GM19043 (cell line): ENCODE measurements at regions not wholly inside any gene's neighbourhood (a gene's known extent, or its start where the extent isn't known, plus 50 kb on each side); places are given as distances from the start of the nearest gene placed in this dataset.
A peak's percentile ranks its signal among the peaks of the same experiment; 100 is the strongest.

Experiments used
- ATAC-seq: cut with Tn5 transposase; IDR thresholded peaks from one replicate; pipeline ENCODE4 v1.9.1; 2021; ENCODE audit warnings: low read depth; ENCODE audit not compliant: unreplicated experiment

DNA sequence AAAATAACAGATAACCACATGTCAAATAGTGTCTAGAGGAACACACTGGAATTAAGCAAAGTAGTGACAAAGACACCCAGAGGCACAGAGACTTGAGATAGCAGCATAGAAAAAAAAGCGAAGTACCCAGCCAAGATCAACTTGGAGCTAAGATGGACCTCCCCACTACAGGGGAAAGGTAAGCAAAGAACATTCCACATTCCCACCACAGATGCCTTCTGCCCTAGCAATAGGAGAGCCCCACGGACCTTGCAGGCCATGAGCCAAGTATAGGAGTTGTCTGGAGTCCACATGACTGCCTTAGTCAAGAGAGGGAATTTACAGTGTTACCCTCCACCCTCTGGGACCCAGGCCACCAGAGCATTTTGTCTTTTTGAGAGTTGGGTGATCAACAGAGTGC lies 110.7 kb upstream of the SPRY2 start:
- no peak for ATAC-seq

DNA sequence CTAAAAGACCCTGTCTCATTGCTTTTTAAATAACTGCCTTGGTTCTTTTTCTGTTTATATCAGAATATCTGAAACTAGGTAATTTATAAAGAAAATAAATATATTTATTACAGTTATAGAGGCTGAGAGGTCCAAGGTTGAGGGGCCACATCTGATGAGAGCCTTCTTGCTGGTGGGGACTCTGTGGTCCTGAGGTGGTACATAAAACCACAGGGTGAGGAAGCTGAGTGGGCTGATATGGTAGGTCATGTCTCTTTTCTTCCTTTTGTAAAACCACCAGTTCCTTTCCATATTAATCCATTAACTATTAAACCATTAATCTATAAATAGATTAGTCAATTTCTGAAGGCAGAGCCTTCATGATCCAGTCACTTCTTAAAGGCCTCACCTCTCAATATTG lies 109.5 kb upstream of the SPRY2 start:
- no peak for ATAC-seq

GRCh38 chr13:80448725-80449124 lies 107.8 kb upstream of the SPRY2 start:
- ATAC-seq: no peak

GRCh38 chr13:80447747-80448146 lies 106.8 kb upstream of the SPRY2 start:
- ATAC-seq: peak; percentile 39

- no peak for ATAC-seq
These were observed 103.5 kb upstream of the SPRY2 start for GRCh38 chr13:80444240-80445015.

DNA sequence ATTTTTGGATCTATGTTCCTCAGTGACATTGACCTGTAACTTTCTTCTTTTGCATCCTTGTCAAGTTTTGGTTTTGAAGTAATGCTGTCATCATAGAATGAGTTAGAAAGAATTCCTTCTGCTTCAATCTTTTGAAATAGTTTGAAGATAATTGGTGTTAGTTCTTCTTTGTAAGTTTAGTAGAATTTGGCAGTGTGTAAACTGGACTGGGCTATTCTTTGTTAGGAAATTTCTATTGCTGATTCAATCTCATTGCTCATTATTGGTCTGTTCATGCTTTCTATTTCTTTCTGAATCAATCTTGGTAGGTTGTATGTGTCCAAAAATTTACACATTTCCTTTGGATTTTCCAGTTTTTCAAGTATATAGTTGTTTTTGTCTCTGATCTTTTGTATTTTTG lies 101.7 kb upstream of the SPRY2 start:
- ATAC-seq: no peak

DNA sequence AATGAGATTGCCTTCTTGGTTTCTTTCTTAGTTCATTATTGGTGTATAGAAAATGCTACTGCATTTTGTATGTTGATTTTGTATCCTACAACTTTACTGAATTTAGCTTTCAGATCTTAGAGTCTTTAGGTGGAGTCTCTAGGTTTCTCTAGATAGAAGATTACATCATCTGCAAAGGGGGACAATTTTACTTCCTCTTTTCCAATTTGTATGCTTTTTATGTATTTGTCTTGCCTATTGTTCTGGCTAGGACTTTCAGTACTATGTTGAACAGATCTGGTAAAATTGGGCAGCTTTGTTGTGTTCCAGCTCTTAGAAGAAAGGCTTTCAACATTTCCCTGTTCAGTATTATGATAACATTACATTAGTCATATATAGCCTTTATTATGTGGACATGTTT lies 101.0 kb upstream of the SPRY2 start:
- ATAC-seq: peak; percentile 76

GRCh38 chr13:80438521-80438920 lies 97.6 kb upstream of the SPRY2 start:
- ATAC-seq: no peak

DNA sequence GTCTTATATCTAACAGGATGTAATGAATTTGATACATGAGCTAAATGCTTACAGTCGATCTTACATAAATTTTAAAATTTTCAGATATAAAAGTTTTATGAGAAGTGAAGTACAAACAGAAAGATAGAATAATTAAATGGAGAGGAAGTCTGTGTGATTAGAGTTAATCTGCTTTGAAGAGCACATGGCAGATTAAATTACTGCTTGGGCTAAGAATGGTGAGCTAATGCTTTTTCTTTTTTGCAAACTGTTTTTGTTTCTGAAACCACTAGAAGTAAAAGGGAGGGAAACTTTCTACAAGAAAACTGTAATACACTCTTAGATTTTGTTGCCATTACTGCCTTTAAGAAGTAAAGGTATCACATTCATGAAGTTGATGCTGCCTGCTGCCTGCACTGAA lies 96.3 kb upstream of the SPRY2 start:
- ATAC-seq: no peak

GRCh38 chr13:80436571-80437169 lies 95.7 kb upstream of the SPRY2 start:
- no peak for ATAC-seq

GRCh38 chr13:80430561-80430960 lies 89.6 kb upstream of the SPRY2 start:
- no peak for ATAC-seq

- no peak for ATAC-seq
These were observed 87.6 kb upstream of the SPRY2 start for GRCh38 chr13:80428349-80429096.

- ATAC-seq: no peak
These were observed 78.5 kb upstream of the SPRY2 start for GRCh38 chr13:80419416-80419815.

DNA sequence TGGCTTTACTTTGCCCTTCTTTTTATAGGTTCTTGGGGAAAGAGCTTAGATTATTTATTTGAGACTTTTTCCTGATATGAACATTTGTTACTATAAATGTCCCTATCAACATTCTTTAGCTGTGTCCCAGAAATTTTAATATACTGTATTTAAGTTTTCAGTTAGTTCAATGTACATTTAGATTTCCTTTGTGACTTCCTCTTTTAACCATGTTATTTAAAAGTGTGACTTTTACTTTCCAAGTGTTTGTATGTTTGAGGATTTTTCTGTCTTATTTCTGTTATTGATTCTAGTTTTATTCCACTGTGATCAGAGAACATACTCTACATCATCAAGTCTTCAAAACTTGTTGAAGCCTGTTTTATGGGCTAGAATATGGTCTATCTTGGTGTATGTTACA lies 72.7 kb upstream of the SPRY2 start:
- no peak for ATAC-seq

GRCh38 chr13:80408270-80408669 lies 67.3 kb upstream of the SPRY2 start:
- ATAC-seq: no peak

DNA sequence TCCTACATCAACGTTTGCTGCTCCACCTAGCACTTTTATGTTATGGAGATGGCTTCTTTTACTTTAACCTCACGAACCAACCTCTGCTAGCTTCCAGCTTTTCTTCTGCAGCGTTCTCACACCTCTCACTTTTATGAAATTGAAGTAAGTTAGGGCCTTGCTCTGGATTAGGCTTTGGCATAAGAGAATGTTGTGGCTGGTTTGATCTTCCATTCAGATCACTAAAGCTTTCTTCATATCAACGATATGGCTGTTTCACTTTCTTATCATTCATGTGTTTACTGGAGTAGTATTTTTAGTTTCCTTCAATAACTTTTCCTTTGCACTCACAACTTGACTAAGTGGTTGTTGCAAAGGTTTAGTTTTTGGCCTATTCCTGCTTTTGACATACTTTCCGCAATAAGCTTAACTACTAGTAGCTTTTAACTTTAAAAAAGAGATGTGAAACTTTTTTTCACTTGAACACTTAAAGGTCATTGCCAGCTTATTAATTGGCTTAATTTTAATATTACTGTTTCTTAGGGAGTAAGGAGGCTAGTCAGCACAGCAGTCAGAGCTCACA lies 60.0 kb upstream of the SPRY2 start:
- peak; percentile 35 for ATAC-seq

DNA sequence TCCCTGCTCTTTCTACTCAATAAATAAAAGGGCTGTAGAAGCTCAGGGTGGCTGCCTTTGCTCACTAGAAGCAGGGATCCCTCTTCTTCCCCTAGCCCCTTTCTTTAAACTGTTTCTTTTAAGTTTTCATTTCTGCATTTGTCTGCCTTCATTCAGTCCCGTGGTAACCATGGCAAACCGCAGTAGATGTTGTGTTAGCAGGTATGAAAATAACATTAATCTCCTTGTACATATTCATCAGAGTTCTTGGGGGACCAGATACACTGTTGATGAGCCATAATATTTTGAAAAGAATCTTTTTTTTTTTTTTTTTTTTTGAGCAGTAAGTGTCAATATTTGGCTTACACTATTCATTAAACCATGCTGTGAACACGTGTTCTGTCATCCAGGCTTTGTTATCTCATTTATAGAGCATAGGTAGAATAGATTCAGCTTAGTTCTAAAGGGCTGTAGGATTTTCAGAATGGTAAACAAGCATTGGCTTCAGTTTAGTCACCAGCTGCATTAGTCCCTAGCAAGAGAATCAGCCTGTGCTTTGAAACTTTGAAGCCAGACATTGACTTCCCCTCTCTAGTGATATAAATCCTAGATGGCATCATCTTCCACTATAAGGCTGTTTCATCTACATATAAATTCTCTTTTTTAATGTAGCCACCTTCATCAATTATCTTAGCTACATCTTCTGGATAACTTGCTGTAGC lies 59.4 kb upstream of the SPRY2 start:
- ATAC-seq: peak; percentile 40

DNA sequence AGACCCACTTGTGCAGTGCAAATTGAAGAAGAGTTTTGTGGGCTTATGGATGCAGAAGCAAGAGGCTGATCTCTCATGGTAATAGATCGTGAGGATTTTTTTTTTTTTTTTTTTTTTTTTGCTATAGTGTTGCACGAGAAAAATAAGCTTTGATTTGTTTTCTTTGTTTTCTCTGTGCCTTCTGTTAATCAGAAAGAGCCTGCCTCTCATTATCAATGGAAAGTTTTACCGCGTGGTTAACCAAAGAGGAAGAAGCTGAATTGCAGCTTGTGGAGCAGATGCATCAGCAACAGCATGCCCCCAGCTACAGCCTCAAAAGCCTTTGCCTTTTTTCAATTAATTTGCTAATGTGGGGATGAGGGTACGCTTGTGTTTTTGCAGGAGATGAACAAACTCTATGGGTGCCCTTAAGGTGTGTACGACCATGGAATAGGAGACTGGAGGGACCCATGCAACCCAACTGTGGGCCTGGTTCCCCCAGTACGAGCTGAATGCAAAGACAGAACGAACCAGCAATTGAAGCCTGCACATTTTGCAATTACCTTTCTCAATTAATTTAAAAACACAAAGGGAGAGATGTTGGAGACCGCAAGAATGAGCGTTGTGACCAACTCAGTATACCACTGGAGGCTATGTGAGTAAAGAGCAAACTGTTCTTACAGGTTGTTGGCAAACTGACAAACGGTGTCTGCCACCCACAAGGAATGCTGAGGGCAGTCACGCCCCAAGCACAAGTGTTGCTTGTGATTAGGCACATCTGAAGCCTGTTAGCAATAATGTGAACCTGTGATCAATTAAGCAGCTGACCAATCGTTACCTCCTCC lies 58.6 kb upstream of the SPRY2 start:
- ATAC-seq: peak; percentile 54
